NCI-H510A treated with DMSO at 0.1 percent for 48 hours (cell line): ENCODE measurements at regions not wholly inside any gene's neighbourhood (a gene's known extent, or its start where the extent isn't known, plus 50 kb on each side); places are given as distances from the start of the nearest gene placed in this dataset.
"Not testable (repeated sequence)": the region's sequence is repeated elsewhere in the genome, so short reads cannot be mapped to it uniquely, and the experiment has no call there.

Experiments
- DNase-seq: peaks from one replicate; lab custom pipeline; 2025; lab: John Stamatoyannopoulos, UW

DNA sequence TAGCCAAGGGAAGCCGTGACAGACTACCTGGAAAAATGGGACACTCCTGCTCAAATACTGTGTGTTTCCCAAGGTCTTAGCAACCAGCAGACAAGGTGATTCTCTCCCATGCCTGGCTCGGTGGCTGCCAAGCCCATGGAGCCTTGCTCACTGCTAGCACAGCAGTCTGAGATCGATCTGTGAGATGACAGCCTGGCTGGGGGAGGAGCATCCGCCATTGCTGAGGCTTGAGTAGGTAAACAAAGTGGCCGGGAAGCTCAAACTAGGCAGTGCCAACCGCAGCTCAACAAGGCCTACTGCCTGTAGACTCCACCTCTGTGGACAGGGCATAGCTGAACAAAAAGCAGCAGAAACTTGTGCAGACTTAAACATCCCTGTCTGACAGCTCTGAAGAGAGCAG lies 137.0 kb downstream of the USP46 start:
- not testable (repeated sequence) for DNase-seq

DNA sequence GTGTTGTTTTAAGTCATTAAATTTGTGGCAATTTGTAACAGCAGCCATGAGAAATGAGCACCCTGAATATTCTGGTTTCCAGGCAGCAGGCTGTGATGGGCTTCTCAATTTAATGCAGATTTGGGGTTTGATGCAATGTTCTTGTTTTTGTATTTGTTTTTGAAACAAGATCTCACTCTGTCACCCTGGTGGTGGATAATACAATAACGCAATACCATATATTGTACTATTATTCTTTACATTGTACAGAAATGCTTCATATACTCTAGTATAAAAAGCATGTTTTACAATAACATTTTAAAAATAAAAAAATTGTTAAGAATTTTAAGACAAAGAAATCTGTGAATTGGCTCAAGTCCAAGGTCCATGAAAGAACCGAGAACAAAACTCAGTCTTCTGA lies 129.1 kb downstream of the USP46 start:
- no peak for DNase-seq

DNA sequence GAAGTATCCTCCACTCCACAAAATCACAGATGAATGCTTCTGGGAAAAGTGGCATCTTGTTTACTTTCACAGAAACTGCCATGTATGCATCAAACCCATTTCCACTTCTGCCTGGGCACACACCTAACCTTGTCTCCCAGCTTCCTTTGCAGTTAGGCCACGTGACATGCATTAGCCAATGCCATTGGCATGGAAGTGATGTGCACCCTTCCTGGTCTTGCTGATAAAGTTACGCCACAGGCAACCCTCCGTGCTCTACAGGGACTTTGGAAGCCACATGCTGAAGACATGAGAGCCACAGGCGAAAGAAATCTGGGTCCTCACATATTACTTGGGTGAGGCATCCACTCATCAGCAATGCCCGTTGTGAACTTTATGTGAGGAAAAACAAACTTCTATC lies 123.3 kb downstream of the USP46 start:
- no peak for DNase-seq
